Astrocyte (in vitro differentiated cells and primary cell): ENCODE measurements at regions not wholly inside any gene's neighbourhood (a gene's known extent, or its start where the extent isn't known, plus 50 kb on each side); places are given as distances from the start of the nearest gene placed in this dataset.

Experiments used
- DNase-seq: peaks from one replicate; pipeline ENCODE4 v3.0.0-alpha.2; 2010; ENCODE audit warnings: low read depth
- FAIRE-seq: peaks from 2 replicates; lab custom pipeline; 2011; peaks lifted over from hg19 to GRCh38; lab: Jason Lieb, UNC
- H2AFZ ChIP-seq: 2 replicates; pipeline ENCODE4 v1.6.0; 2012; ENCODE audit warnings: low read depth, low read length, inconsistent platforms
- H3K27ac ChIP-seq: 2 replicates; pipeline ENCODE4 v1.5.1; 2011; ENCODE audit warnings: low read depth, low read length, inconsistent platforms
- H3K27me3 ChIP-seq: 2 replicates; pipeline ENCODE4 v1.6.0; 2011; ENCODE audit warnings: low read length, inconsistent platforms; ENCODE audit not compliant: insufficient read depth
- H3K36me3 ChIP-seq: 2 replicates; pipeline ENCODE4 v1.5.1; 2011; ENCODE audit warnings: low read length, inconsistent platforms; ENCODE audit not compliant: insufficient read depth
- H3K4me1 ChIP-seq: 2 replicates; pipeline ENCODE4 v1.5.1; 2011; ENCODE audit warnings: low read length, inconsistent platforms; ENCODE audit not compliant: insufficient read depth
- H3K4me2 ChIP-seq: 2 replicates; pipeline ENCODE4 v1.6.0; 2012; ENCODE audit warnings: low read length, inconsistent platforms
- H3K4me3 ChIP-seq: 2 replicates; pipeline ENCODE4 v1.5.1; 2011; ENCODE audit warnings: low read depth, mild to moderate bottlenecking, low read length, inconsistent platforms; ENCODE audit not compliant: insufficient read depth
- H3K79me2 ChIP-seq: 2 replicates; pipeline ENCODE4 v1.6.0; 2012; ENCODE audit warnings: mild to moderate bottlenecking, low read length, inconsistent platforms; ENCODE audit not compliant: insufficient read depth
- H3K9ac ChIP-seq: 2 replicates; pipeline ENCODE4 v1.6.0; 2012; ENCODE audit warnings: mild to moderate bottlenecking, low read length, inconsistent platforms
- H3K9me3 ChIP-seq: 2 replicates; pipeline ENCODE4 v1.5.1; 2012; ENCODE audit warnings: low read depth, mild to moderate bottlenecking, low read length, inconsistent platforms; ENCODE audit not compliant: insufficient read depth
- H4K20me1 ChIP-seq: 2 replicates; pipeline ENCODE4 v1.6.0; 2012; ENCODE audit warnings: low read length, inconsistent platforms; ENCODE audit not compliant: insufficient read depth
- H3K27ac Mint-ChIP-seq: one replicate; pipeline ENCODE4 v1.8.0; 2021; ENCODE audit warnings: mild to moderate bottlenecking, mixed read lengths; ENCODE audit not compliant: unreplicated experiment
- H3K27me3 Mint-ChIP-seq: one replicate; pipeline ENCODE4 v1.8.0; 2021; ENCODE audit warnings: low read depth, mixed read lengths; ENCODE audit not compliant: unreplicated experiment
- H3K36me3 Mint-ChIP-seq: one replicate; pipeline ENCODE4 v1.8.0; 2021; ENCODE audit warnings: low read depth, mixed read lengths; ENCODE audit not compliant: unreplicated experiment
- H3K4me1 Mint-ChIP-seq: one replicate; pipeline ENCODE4 v1.8.0; 2021; ENCODE audit warnings: low read depth, mixed read lengths; ENCODE audit not compliant: unreplicated experiment
- H3K4me3 Mint-ChIP-seq: one replicate; pipeline ENCODE4 v1.8.0; 2021; ENCODE audit warnings: mild to moderate bottlenecking, moderate library complexity, mixed read lengths; ENCODE audit not compliant: unreplicated experiment
- H3K9me3 Mint-ChIP-seq: one replicate; pipeline ENCODE4 v1.8.0; 2021; ENCODE audit warnings: mild to moderate bottlenecking, mixed read lengths; ENCODE audit not compliant: unreplicated experiment
- CTCF ChIP-seq: IDR thresholded peaks from 2 replicates; pipeline ENCODE4 v1.5.1; 2011; ENCODE audit warnings: low read depth, mild to moderate bottlenecking, inconsistent platforms, low read length, moderate library complexity; ENCODE audit not compliant: insufficient read depth
- EZH2 ChIP-seq: IDR thresholded peaks from 2 replicates; pipeline ENCODE4 v1.6.1; 2012; ENCODE audit warnings: mild to moderate bottlenecking, low read length, inconsistent platforms; ENCODE audit not compliant: insufficient read depth

GRCh38 chr10:109418795-109419194 is 504.5 kb downstream of the XPNPEP1 start:
- Histone ChIP-seq H3K79me2 (no peaks in the 10 kb centered on the region), H3K27me3 (no peaks in the 10 kb centered on the region), H3K27ac (no peak overlapping the region), H3K4me1 (no peaks in the 10 kb centered on the region), H3K9me3 (no peaks in the 10 kb centered on the region), H3K4me3 (no peak overlapping the region), H3K9ac (no peak overlapping the region), H3K4me2 (no peak overlapping the region), H2AFZ (no peak overlapping the region), H4K20me1 (no peaks in the 10 kb centered on the region), H3K36me3 (no peaks in the 10 kb centered on the region)
- Mint-ChIP-seq H3K4me1 (no peaks in the 10 kb centered on the region), H3K27me3 (peaks cover 4% of the 10 kb centered on the region), H3K4me3 (no peak overlapping the region), H3K36me3 (no peaks in the 10 kb centered on the region), H3K27ac (no peak overlapping the region), H3K9me3 (no peaks in the 10 kb centered on the region)
- FAIRE-seq (no peak), DNase-seq (no peak)
- no peak for TF ChIP-seq CTCF
- TF ChIP-seq EZH2, result no peak

DNA sequence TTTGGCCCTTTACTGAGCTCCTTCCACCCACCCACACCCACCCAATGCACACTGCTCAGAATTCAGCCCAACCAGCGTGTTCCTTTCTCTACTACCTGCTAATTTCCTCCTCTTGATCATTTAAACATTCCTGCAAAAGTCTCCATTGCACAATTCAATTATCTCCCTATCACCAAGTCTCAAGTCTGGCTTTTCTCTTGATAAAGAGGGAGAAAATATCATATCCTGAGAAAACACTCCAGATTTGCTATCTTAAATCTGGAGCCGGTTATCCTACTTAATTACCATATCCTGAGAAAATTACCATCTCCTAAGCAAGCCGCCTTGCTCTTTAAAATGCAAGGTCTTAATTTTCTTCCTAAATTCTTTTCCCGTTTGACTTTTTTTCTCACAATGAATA is 505.5 kb downstream of the XPNPEP1 start:
- DNase-seq, result no peak
- no peak overlapping the region for H3K4me3 Mint-ChIP-seq
- TF ChIP-seq CTCF (no peak), EZH2 (no peak)
- Histone ChIP-seq H3K4me1 (no peaks in the 10 kb centered on the region), H3K9ac (no peak overlapping the region), H3K27ac (no peak overlapping the region), H3K9me3 (no peaks in the 10 kb centered on the region), H3K27me3 (no peaks in the 10 kb centered on the region), H4K20me1 (no peaks in the 10 kb centered on the region), H3K36me3 (no peaks in the 10 kb centered on the region), H2AFZ (no peak overlapping the region), H3K4me3 (no peak overlapping the region), H3K79me2 (no peaks in the 10 kb centered on the region), H3K4me2 (no peak overlapping the region)
- H3K9me3 Mint-ChIP-seq, result no peaks in the 10 kb centered on the region
- no peaks in the 10 kb centered on the region for H3K27me3 Mint-ChIP-seq
- no peak overlapping the region for H3K27ac Mint-ChIP-seq
- FAIRE-seq, result no peak
- no peaks in the 10 kb centered on the region for H3K4me1 Mint-ChIP-seq
- no peaks in the 10 kb centered on the region for H3K36me3 Mint-ChIP-seq

GRCh38 chr10:109412353-109412752 is 511.0 kb downstream of the XPNPEP1 start:
- DNase-seq (no peak), FAIRE-seq (no peak)
- Histone ChIP-seq H3K9me3 (no peaks in the 10 kb centered on the region), H3K4me3 (no peak overlapping the region), H3K36me3 (no peaks in the 10 kb centered on the region), H3K79me2 (no peaks in the 10 kb centered on the region), H3K4me1 (no peaks in the 10 kb centered on the region), H3K27ac (no peak overlapping the region), H3K27me3 (no peaks in the 10 kb centered on the region), H2AFZ (no peak overlapping the region), H3K4me2 (no peak overlapping the region), H4K20me1 (no peaks in the 10 kb centered on the region), H3K9ac (no peak overlapping the region)
- peaks cover 2% of the 10 kb centered on the region for H3K4me1 Mint-ChIP-seq
- H3K4me3 Mint-ChIP-seq, result no peak overlapping the region
- no peak overlapping the region for H3K27ac Mint-ChIP-seq
- no peaks in the 10 kb centered on the region for H3K9me3 Mint-ChIP-seq
- no peaks in the 10 kb centered on the region for H3K27me3 Mint-ChIP-seq
- TF ChIP-seq CTCF, result no peak
- TF ChIP-seq EZH2, result no peak
- no peaks in the 10 kb centered on the region for H3K36me3 Mint-ChIP-seq
